HG02938 (cell line): ENCODE measurements at regions not wholly inside any gene's neighbourhood (a gene's known extent, or its start where the extent isn't known, plus 50 kb on each side); places are given as distances from the start of the nearest gene placed in this dataset.

Experiments
- ATAC-seq: cut with Tn5 transposase; IDR thresholded peaks from one replicate; pipeline ENCODE4 v1.9.1; 2021; ENCODE audit warnings: mild to moderate bottlenecking, moderate library complexity; ENCODE audit not compliant: unreplicated experiment

DNA sequence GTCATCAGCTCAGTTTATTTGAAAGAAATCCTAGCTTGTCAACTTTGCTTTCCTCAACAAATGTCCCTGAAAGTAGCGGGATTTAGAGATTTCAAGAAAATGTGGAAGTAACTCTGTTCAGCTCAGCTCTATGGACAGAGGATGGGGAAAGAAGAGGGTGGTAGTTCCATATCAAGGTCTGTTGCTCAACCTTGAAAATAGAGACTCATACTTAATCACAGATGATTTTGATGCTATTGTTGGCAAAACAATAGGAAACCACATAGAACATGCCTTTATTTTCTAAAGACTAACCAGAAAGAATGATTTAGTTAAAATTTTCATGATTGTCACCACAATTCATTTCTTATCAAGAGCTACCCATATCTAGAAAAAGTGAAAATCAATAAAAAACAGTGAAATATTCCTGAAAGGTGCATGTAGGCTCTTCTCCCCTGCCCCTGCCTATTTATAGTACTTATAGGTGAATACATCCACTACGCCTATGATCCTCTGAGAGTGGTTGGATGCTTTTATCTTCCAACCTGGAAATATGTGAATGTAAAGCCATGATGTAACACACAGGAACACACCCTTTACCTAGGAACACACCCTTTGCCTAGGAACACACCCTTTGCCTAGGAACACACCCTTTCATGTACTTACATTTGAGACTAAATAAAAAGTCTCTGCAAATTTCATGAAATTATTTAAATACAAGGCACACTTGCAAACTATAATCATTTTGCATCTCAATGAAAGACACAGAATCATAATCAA, 65.8 kb downstream of the ETAA1 start:
- no peak for ATAC-seq

DNA sequence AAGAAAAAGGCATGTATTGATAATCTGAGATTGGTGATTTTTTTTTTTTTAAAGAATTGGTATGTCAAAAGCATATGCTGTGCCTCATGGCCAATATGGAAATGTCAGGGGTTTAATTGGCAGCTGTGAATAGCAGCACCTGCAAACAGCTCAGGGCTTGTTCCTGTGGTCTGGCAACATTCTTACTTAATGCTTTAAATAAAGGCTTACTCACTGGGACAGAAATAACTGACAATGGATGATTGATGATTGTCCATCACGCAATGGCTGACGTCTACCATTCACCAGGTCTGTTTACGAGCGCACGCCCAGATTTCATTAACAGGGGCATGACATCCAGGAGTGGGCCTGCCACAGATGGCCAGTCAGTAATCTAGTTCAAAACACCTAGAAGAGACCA, 66.7 kb downstream of the ETAA1 start:
- ATAC-seq, result no peak

DNA sequence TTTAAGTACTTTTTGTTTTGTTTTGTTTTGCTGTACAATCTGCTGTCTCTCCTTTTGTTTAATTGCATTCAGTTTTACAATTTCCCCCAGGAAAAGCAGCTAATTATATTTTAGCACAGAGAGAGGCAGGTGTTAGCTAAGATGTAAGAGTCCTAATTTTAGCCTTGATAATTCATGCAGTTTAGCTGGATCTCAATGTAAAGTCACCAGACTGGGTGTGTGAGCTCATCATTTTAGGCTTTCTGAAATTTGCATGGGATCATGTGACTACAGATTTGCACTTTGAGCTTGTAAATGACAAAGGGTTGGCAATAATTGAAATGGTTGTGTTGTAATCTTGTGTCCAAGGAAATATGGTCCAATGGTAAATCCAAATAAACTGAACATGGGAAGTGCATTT, 68.5 kb downstream of the ETAA1 start:
- no peak for ATAC-seq

DNA sequence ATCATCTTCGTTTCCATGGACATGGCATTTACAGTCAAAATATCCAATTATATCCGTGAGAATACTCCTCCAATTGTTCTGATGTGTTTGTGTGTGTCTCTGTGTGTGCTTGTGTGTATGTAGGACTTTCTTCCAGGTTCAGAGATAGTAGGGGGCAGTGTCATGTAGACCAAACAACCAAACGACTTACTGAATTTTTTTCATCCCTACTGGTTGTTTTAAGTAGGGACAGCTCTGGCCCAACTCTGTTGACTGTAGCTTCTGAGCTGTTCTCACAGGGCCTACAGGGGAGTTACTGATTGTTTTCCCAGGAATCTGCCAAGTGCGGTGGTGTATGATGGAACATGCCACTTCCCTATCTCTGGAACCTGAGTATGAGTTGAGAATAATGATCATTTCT, 69.6 kb downstream of the ETAA1 start:
- no peak for ATAC-seq

DNA sequence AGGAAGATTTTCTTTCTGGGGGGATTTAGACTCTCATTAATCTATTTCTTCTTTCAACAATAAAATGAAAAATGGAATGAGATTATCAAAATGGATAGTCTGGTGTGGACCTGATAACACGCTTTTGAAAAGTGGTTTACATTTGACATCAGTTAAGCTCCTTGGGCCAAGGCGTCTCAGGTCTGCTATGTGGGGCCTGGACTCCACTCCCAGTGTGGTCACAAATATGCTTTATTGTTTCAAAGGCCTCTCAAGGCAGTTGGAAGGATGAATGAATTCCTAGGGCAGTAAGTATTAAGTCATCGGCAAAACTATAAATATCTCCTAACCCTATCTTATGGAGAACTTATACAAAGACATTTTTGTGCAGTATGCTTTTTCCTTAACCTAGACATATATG, 74.5 kb downstream of the ETAA1 start:
- no peak for ATAC-seq

DNA sequence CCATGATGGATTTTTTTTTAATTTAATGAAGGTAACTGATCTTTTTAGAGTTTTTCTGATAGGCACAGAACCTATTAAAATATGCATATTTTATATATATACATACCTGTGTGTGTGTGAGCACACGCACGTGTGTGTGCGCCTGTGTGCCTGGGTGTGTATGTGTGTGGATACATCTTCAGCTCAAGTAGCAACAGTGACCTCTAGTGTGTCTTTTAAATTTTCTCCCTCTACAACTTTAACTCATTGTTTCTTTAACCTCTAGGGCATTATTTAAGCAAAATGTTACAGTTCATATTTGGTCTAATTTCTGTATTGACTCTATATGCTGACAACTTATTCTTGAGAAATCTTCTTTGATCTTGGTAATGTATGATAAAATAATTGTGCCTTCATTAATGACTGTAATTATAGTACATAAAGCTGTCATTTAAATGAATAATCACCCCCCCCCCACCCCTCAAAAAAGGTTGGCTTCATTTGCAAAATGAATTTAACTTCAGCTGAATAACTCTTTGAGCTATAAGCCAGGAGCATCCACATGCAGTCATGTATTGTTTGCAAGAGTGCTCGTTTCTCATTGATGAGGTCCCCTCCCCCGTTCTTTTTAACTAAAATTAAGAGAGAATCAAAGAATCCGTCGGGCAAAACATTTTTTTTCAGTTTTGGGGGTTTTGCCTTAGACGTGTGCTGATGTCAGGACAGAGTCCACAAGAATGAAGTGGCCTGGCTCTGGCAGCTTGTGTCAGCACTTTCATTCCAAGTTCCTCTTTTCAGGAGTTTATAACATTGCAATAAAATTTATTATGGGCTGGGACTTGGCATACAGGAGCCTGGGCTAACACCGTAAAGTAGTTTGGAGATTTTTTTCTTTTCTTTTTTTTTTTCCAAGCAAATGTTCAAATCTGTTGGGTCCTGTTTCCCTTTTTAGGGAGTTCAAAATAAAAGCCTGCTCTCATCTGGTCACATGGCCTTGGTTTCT, 80.0 kb downstream of the ETAA1 start:
- ATAC-seq, result no peak

DNA sequence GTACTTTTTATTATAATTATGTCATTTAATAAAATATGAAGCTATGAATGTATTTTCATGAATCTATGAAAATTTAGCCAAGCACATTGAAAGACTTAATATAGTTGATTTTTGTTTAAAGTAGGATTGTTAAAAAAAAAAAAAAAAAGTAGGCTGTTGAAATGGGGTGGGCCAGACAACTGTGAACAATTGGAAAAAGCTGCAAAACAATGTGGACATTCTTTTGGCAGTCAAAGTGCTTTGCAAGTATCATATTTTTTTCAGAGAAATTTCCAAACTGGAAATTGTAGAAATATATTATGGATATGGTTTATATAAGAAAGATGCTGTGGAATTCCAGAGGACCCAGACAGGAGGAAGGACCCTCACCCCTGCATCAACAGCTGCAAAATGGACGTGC, 82.1 kb downstream of the ETAA1 start:
- ATAC-seq, result no peak

DNA sequence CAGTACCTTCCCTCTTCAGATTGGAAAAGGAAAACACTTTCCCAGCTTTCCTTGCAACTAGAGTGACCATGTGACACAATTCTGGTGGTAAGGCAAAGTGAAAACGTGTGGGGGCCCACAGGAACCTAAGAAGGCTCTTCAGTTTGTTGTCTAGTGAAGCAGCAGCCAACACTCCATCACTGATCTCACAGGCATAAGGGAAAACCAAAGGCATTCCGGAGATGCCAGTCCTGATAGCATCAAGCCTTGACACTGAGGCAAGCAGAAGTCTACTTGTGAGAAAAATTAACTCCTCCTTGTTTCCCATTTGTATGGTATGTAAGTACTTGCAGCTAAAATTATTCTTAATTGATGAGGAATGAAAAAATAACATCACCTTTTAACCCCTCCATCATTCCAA, 88.3 kb downstream of the ETAA1 start:
- ATAC-seq, result no peak

DNA sequence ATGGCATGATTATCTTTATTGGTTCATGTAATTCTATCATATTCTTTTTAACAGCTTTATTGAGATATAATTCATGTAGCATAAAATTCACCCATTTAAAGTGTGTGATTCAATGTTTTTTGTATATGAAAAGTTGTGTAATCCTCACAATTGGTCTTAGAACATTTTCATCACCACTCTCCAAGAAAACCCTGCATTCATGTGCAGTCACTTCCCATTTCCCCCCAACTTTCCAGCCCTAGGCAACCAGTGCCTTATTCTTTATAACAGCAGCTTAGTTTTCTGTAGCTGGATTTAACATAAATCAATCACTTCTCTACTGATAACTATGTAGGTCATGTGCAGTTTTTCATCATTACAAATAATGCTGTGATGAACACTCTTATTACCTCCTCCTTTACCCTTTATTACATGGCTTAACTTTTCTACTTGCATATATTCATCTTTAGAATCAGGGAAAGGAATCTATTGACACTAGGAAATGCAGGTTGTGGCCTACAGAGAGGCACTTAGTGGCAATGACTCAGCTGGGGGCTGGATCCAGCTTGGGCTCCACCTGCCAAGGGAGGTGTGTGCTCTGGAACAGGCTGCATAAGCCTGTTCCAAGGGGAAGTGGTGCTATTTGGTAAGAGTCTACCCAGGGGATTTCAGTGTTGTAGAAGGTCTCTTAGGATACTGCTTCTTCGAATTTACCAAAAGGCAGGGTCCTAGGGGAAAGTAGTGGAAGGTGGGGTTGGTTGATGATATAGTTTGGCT, 89.1 kb downstream of the ETAA1 start:
- no peak for ATAC-seq

DNA sequence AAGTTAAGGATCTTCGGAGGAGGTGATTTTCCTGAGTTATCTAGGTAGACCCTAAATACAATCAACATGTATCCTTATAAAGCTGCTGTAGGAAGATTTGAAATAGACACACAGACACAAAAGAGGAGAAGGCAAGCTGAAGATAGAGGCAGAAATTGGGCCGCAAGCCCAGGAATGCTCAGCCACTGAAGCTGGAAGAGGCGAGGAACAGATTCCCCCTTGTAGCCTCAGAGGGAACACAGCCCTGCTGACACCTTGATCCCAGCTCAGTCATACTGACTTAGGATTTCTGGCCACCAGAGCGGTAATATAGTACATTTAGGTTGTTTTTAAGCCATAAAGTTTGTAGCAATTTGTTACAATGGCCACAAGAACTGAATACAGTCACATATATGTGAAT, 90.9 kb downstream of the ETAA1 start:
- no peak for ATAC-seq

DNA sequence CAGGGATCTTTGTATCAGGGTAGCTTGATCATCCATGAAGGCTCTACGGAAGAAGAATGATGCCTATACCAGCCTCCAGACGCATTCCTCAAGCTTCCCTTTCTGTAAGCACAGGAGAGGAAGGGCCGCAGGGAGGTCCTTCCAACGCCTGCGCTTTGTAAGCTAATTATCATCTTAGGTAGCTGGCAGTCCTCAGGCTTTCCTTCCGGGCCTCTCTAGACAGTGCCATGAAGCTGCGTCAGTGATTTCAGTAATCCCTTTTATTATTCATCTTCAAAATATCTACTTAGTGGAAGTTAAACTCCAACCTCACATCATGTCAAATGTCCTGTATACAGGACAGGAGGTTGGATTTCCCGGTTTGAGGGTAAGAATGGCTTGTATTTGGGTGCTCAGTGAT, 92.3 kb downstream of the ETAA1 start:
- ATAC-seq, result no peak

DNA sequence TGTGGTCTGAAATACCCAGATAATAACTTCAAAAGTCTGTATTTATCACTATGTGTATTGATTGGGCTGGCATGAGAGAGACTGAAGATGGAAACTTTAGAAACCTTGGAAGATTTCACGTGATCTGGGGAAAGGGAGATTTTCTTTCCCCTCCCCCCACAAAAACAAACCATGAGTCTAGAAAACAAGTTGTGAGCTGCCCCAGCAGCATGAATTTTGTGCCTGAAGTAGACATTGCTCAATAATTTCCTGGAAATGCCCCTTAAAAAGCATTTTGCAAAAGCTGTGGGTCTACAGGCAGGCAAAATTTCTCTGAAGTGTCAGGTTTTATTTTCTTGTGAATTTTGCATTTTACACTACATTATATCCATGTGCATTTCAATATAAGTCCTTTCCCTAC, 101.8 kb downstream of the ETAA1 start:
- no peak for ATAC-seq

DNA sequence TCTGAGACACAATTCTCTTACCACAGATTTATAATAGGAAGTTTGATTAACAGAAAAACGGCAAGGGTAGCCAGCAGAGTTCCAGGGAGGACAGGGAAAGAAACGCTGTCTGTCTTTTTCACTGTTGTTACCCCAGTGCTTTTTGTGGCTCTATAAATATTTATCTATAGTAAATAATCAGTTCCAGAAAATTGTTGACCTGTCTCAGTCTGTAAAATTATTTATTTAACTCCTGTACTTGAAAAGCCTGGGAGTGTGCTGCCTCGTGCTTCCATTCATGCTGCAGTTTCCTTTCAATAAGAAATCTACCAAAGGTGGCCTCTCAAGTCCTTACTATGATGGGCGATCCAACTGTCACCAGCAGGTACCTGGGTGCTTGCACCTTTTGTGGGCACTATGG, 102.9 kb downstream of the ETAA1 start:
- no peak for ATAC-seq

DNA sequence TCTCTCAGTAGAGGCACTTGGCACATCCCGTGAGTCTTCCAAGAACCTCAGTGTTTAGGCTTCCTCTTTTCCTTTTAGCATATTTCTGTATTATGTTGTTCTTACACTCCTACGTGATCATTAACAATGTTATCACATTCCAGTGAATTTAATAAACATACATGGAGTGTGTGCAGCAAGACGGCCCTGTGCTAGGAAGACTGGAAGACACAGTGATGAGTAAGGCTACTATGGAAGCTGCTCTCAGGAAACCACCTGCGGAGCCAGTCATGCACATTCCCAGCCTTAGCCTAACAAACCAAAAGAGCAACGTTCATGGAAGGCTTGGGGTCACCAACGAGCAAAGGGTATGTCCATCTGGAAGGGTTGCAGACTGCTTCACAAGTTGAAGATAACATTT, 103.4 kb downstream of the ETAA1 start:
- ATAC-seq, result no peak

DNA sequence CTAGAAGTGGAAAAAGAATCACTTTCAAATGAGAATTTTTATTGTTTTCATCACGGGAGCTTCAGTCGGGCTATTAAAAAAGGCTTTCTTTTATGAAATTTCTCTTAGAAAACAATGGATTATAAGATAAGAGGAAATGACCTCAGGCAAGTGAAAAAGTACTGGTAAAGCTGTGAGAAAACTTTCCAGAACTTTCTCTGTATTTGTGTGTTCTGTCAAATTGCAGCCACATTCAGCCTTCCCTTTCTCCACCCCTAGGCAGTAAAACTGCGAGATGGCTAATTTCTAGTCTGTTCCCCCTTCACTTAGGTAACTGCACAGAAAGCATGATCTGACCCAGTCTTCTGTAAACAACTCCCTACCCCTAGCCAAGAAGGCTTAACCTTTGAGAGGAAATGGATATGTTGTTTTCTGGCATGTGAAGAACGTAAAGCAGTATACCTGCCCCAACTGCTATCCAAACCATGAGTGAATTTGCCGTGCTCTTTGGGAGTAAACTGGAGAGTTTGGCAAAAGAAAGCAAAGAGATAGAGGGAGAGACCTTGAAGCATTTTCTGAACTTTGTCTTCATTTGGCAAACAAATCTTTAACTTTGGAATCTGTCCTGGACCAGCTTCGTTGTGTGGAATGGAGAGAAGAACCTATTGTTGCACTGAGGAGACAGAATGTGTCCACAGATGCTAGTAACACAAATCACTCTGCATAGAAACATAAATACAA, 105.4 kb downstream of the ETAA1 start:
- no peak for ATAC-seq

DNA sequence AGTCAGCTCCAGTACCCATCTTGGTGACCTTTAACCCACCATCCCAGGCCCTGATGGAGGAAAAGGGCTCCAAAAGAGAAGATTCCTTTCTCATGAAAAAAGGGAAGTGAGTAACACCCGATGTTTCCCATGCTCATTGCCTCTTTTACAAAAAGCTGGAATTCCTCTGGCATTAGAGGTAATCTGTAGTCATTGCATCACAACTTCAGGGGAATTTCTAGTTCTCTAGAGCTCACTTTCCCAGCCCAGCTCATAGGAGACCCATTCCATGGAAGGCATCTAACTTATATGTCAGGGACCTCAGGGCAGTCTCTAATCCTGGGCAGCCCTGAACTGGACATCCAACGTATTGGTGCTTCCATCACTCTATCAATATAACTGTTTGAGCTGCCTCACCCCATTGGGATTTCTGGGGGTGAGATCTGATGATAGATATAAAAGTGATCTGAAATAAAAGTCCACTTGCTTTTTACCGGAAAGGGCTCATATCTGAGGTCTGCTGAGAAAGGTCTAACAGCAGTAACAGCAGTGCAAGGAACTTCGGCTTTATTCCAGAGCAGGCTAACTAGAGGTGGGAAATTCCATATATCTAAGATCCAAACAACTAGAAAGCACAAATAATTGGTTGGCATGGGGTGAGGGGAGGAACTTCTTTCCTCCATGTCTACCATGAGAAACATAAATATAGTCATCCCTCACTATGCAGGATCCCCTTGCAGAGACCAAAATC, 106.1 kb downstream of the ETAA1 start:
- ATAC-seq, result no peak

DNA sequence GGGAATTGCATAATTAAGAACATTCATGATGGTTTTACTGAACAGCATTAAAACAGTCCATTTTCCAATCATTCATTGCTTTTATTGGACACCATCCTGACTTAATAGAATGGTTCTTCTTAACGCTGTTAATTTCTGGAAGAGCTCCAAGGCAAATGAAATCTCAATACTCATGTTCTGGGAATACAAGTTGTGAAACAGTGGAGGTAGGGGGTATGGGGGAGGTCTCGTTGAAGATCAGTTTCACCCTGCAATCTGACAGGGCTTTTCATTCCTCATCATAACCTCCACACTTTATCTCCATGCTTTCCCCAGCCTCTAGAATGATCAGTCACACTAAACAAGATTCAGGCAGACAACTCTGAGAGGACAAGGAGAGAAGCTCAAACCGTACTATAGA, 113.6 kb downstream of the ETAA1 start:
- ATAC-seq, result no peak

DNA sequence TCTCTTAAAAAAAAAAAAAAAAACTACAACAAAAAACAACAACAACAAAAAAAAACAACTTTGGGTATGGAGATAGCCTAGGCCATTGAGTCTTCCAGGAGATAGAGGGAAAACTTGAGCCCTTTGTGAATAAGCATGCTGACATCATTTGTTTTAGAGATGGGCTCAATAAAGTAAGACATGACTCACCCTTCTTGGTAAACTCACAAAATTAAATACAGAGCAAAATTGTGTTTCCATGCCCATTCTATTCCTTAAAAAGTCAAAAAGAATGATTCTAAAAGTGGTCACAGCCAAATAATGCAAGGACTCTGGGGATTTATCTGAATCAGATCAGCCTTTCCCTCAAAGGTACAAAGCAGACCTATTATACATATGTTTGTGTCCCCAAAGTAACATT, 117.4 kb downstream of the ETAA1 start:
- no peak for ATAC-seq

DNA sequence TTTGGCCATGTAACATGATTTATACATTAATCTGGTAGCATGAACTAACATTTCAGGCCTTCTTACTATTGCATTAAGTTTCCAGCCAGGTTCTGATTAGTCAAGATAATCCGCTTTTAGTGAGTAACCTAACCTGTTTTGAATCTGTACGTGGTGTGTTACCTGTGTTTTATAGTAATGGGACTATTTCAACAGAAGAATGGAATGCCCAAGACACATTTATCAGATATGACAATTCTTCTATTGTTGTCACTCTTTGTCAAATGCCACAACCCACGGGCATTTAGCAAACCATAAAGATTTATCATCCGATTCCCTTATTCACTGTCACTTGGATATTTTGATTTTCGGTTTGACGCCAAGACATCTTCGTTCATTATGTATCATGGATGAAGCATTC, 117.9 kb downstream of the ETAA1 start:
- ATAC-seq, result no peak

DNA sequence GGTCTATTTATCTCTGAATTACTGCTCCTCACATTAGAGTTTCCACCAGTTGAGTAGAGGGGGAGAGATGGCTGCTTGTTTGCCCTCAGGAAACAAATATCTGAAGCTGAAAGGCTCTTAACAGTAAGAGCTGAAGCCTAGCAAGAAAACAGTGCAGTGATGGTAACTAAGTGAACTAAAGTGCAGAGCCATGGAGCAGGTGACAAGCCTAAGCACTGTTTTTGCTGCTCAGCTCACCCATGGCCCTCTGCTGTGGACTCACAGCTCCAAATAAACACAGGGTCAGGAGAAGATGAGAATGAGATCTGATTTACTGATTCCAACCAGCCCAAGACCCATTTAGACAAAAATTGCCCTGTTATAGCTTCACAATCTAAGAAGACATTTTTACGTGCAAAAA, 118.4 kb downstream of the ETAA1 start:
- ATAC-seq, result no peak
